Stimulated activated naive CD8-positive, alpha-beta T cell treated with anti-CD3 and anti-CD28 coated beads, Interleukin-15, Interleukin-2, amounts not matched to agents 100 U/mL and 50 U/mL, for 24 hours (primary cell): ENCODE measurements at regions not wholly inside any gene's neighbourhood (a gene's known extent, or its start where the extent isn't known, plus 50 kb on each side); places are given as distances from the start of the nearest gene placed in this dataset.
"Not testable (repeated sequence)": the region's sequence is repeated elsewhere in the genome, so short reads cannot be mapped to it uniquely, and the experiment has no call there.

ENCODE experiments used
- ATAC-seq: fragments of 150-1000 bp; cut with Tn5 transposase; one replicate; pipeline ENCODE4 v1.10.0; 2021
- DNase-seq: peaks from one replicate; pipeline ENCODE4 v3.0.0; 2021

- ATAC-seq, DNase-seq: not testable (repeated sequence)
Measured at GRCh38 chr2:94737145-94737544, 134.1 kb upstream of the TEKT4 start.

GRCh38 chr2:94737736-94738342 lies 133.4 kb upstream of the TEKT4 start:
- ATAC-seq, DNase-seq: not testable (repeated sequence)

- no peak for ATAC-seq
Measured at GRCh38 chr2:94753466-94753998, 117.7 kb upstream of the TEKT4 start.

GRCh38 chr2:94758546-94758945 lies 112.7 kb upstream of the TEKT4 start:
- DNase-seq, result no peak
- ATAC-seq, result no peak

More at GRCh38 chr2:94753466-94753998, 117.7 kb upstream of the TEKT4 start:
- DNase-seq, result no peak

- ATAC-seq (no peak), DNase-seq (peak; percentile 21)
Measured at GRCh38 chr2:94759211-94759610, 112.0 kb upstream of the TEKT4 start.

GRCh38 chr2:94762600-94762999 lies 108.6 kb upstream of the TEKT4 start:
- DNase-seq, result no peak

GRCh38 chr2:94763318-94763717 lies 107.9 kb upstream of the TEKT4 start:
- no peak for DNase-seq
- no peak for ATAC-seq

More at GRCh38 chr2:94762600-94762999, 108.6 kb upstream of the TEKT4 start:
- ATAC-seq, result no peak

- not testable (repeated sequence) for DNase-seq, ATAC-seq
Measured at GRCh38 chr2:94764331-94764730, 106.9 kb upstream of the TEKT4 start.

GRCh38 chr2:94767336-94767735 lies 103.9 kb upstream of the TEKT4 start:
- DNase-seq (no peak), ATAC-seq (no peak)

- no peak for ATAC-seq
Measured at GRCh38 chr2:94769733-94770132, 101.5 kb upstream of the TEKT4 start.

GRCh38 chr2:94774851-94775250 lies 96.4 kb upstream of the TEKT4 start:
- DNase-seq, result no peak
- no peak for ATAC-seq

More at GRCh38 chr2:94769733-94770132, 101.5 kb upstream of the TEKT4 start:
- no peak for DNase-seq

- no peak for DNase-seq
Measured at GRCh38 chr2:94776036-94776435, 95.2 kb upstream of the TEKT4 start.

GRCh38 chr2:94785105-94785504 lies 86.1 kb upstream of the TEKT4 start:
- not testable (repeated sequence) for DNase-seq, ATAC-seq

More at GRCh38 chr2:94776036-94776435, 95.2 kb upstream of the TEKT4 start:
- ATAC-seq, result no peak

- DNase-seq, ATAC-seq: not testable (repeated sequence)
Measured at GRCh38 chr2:94786424-94786823, 84.8 kb upstream of the TEKT4 start.

- ATAC-seq, DNase-seq: not testable (repeated sequence)
Measured at GRCh38 chr2:94790169-94790568, 81.1 kb upstream of the TEKT4 start.

- not testable (repeated sequence) for DNase-seq
Measured at GRCh38 chr2:94797235-94797634, 74.0 kb upstream of the TEKT4 start.

More at GRCh38 chr2:94797235-94797634, 74.0 kb upstream of the TEKT4 start:
- ATAC-seq, result not testable (repeated sequence)
